PC-3 (cell line): ENCODE measurements at regions not wholly inside any gene's neighbourhood (a gene's known extent, or its start where the extent isn't known, plus 50 kb on each side); places are given as distances from the start of the nearest gene placed in this dataset.

Experiments
- EZH2phosphoT487 ChIP-seq: fragments of 300-600 bp; sonication (generic); IDR thresholded peaks from 2 replicates; pipeline ENCODE4 v1.6.1; 2018; ENCODE audit warnings: mild to moderate bottlenecking, antibody characterized with exemption, low read length, borderline replicate concordance
- TF ChIP-seq, protein P1 (sequence below): fragments of 300-600 bp; sonication (generic); conservative IDR thresholded peaks from 2 replicates; pipeline ENCODE4 v1.5.1; 2017; ENCODE audit warnings: antibody characterized with exemption, low read depth, mild to moderate bottlenecking, low read length

DNA sequence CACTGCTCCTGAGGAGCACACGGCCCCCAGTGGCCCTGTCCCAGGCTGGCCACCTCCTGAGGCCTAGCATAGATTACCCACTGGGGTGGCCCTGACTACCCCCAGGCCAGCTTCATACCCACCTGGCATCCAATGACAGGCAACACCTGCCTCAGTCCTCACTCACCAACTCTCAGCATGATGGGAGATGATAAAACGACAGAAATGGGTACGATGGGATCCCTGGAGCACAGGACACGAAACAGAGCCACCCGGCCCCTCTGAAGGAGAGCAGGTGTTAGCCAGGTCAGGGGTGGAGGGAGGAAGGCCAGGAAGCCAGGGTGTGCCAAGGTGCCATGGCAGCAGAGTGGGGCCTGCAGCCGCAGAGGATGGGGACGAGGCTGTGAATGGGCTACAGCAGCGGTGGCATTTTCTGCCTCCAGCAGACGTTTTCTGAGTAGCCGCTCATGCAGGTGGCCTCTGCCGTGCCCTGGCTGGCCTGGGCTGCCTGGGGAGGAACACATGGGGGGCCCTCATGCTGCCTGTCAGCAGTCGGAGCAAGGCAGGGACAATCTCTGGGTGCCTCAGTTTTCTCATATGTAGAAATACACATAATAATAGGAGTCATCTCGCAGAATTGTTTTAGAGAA is 50.2 kb upstream of the FGF3 start:
- TF ChIP-seq, protein P1, sequence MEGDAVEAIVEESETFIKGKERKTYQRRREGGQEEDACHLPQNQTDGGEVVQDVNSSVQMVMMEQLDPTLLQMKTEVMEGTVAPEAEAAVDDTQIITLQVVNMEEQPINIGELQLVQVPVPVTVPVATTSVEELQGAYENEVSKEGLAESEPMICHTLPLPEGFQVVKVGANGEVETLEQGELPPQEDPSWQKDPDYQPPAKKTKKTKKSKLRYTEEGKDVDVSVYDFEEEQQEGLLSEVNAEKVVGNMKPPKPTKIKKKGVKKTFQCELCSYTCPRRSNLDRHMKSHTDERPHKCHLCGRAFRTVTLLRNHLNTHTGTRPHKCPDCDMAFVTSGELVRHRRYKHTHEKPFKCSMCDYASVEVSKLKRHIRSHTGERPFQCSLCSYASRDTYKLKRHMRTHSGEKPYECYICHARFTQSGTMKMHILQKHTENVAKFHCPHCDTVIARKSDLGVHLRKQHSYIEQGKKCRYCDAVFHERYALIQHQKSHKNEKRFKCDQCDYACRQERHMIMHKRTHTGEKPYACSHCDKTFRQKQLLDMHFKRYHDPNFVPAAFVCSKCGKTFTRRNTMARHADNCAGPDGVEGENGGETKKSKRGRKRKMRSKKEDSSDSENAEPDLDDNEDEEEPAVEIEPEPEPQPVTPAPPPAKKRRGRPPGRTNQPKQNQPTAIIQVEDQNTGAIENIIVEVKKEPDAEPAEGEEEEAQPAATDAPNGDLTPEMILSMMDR, result no peak
- TF ChIP-seq EZH2phosphoT487, result no peak
